DOHH2 (cell line): ENCODE measurements at regions not wholly inside any gene's neighbourhood (a gene's known extent, or its start where the extent isn't known, plus 50 kb on each side); places are given as distances from the start of the nearest gene placed in this dataset.

Experiments
- EZH2phosphoT487 ChIP-seq: fragments of 200-600 bp; sonication (generic); IDR thresholded peaks from 2 replicates; pipeline ENCODE4 v1.6.1; 2017; ENCODE audit warnings: borderline replicate concordance, mild to moderate bottlenecking, antibody characterized with exemption, low read length, moderate library complexity, mixed read lengths
- TF ChIP-seq, protein P1 (sequence below): fragments of 200-600 bp; sonication (generic); IDR thresholded peaks from one replicate; pipeline ENCODE4 v1.5.1; 2014; ENCODE audit warnings: antibody characterized with exemption, mild to moderate bottlenecking, low read depth, low read length; ENCODE audit not compliant: poor library complexity, severe bottlenecking

DNA sequence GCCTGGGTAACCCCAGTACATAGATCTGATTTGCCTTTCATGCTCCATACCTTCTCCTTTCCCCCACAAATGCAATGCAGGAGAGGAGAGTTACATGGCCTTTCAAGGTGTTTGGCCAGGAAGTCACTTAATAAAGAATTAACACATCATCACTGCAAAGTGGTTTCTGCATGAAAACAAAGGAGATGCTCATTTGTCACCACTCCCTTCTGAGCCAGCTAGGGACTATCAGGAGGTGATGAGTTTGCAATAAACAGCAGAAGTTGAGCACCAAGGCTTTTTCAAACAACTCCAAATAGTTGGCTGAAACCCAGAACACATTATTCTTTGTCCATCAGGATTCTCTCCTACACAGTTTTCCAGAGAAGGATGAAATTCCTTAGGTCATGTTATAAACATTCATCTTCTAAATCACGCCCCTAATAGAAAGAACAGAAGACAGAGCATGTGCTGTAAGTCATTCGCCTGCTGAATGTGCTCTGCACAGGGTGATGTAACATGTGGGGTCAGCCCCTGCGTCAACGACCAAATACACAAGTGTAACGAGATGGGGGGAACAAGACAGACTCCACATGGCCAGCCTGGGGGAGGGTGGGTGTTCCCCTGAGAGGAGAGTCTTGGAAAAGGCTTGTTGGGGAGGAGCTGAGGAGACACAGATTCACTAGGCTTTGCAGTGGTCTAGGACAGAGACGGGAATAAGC is 87.3 kb upstream of the RMDN2 start:
- TF ChIP-seq, protein P1, sequence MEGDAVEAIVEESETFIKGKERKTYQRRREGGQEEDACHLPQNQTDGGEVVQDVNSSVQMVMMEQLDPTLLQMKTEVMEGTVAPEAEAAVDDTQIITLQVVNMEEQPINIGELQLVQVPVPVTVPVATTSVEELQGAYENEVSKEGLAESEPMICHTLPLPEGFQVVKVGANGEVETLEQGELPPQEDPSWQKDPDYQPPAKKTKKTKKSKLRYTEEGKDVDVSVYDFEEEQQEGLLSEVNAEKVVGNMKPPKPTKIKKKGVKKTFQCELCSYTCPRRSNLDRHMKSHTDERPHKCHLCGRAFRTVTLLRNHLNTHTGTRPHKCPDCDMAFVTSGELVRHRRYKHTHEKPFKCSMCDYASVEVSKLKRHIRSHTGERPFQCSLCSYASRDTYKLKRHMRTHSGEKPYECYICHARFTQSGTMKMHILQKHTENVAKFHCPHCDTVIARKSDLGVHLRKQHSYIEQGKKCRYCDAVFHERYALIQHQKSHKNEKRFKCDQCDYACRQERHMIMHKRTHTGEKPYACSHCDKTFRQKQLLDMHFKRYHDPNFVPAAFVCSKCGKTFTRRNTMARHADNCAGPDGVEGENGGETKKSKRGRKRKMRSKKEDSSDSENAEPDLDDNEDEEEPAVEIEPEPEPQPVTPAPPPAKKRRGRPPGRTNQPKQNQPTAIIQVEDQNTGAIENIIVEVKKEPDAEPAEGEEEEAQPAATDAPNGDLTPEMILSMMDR = no peak
- TF ChIP-seq EZH2phosphoT487 = no peak
